ENCODE measurements at regions not wholly inside any gene's neighbourhood (a gene's known extent, or its start where the extent isn't known, plus 50 kb on each side); places are given as distances from the start of the nearest gene placed in this dataset.

DNA sequence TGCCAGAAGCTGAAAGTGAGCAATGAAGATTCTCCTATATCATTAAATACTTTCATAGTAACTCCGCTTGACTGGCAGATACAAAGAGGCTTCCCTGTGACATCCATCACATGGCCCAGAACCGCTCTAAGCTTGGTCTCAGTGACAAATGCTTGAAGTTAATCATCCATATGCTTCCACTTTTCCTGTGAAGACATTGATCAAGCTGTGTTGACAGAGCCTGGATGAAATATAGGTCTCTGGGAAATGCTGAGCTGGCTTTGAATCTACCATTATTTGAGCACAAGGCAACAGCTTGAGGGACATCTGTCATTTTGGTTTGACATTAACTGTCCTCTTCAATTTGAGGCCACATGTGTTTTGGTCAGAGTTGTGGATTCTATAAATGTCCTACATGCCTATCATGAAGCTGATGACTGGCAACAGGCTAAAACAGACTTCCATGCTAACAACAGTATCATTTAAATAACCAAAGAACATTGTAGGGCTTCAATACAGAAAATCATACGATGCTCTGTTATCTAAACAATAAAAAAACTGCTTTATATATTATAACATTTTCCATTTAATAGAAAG is 402.2 kb upstream of the IRAK1BP1 start:
- ATAC-seq = no peak
- Histone ChIP-seq H3K27ac (no peak overlapping the region), H3K9me3 (no peaks in the 10 kb centered on the region), H3K4me1 (no peaks in the 10 kb centered on the region), H3K4me3 (no peak overlapping the region), H3K27me3 (no peaks in the 10 kb centered on the region), H3K36me3 (replicated peaks in 1 of 2; ENCODE audit: insufficient read depth in 1 of 2, low read depth in 2 of 2) (no peaks in the 10 kb centered on the region)
- no peak for TF ChIP-seq POLR2A (IDR thresholded peaks at IDR 0.05)
- TF ChIP-seq, protein P1, sequence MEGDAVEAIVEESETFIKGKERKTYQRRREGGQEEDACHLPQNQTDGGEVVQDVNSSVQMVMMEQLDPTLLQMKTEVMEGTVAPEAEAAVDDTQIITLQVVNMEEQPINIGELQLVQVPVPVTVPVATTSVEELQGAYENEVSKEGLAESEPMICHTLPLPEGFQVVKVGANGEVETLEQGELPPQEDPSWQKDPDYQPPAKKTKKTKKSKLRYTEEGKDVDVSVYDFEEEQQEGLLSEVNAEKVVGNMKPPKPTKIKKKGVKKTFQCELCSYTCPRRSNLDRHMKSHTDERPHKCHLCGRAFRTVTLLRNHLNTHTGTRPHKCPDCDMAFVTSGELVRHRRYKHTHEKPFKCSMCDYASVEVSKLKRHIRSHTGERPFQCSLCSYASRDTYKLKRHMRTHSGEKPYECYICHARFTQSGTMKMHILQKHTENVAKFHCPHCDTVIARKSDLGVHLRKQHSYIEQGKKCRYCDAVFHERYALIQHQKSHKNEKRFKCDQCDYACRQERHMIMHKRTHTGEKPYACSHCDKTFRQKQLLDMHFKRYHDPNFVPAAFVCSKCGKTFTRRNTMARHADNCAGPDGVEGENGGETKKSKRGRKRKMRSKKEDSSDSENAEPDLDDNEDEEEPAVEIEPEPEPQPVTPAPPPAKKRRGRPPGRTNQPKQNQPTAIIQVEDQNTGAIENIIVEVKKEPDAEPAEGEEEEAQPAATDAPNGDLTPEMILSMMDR (IDR thresholded peaks at IDR 0.05) = no peak
- no peak for DNase-seq
- 68 to 77% methylated on average over 3 of the region's 3 CpGs for WGBS, 2 donors
- intact Hi-C loops (cut with DNase I) = no loop called here

DNA sequence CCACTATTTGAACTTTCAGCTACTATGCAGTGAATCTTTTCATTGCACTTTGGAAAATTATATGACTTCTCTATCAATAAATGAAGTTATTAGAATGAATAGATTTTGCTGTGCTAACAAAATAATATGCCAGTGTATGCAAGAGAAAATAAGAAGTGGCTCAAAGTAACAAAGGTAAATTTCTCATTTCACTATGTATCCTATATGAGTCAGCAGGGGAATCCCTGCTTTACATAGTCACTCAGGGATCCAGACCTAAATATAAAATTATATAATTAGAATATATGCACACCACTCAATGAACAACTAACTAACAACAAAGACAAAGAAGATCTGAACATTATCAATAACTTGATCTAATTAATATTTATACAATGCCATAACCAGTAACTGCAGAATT is 390.8 kb upstream of the IRAK1BP1 start:
- DNase-seq (no peak), ATAC-seq (no peak)
- TF ChIP-seq, protein P1 (IDR thresholded peaks at IDR 0.05) = no peak
- no peak for TF ChIP-seq POLR2A (IDR thresholded peaks at IDR 0.05)
- Histone ChIP-seq H3K4me1 (no peaks in the 10 kb centered on the region), H3K9me3 (no peaks in the 10 kb centered on the region), H3K36me3 (replicated peaks in 1 of 2; ENCODE audit: insufficient read depth in 1 of 2, low read depth in 2 of 2) (no peaks in the 10 kb centered on the region), H3K4me3 (no peak overlapping the region), H3K27ac (no peak overlapping the region), H3K27me3 (no peaks in the 10 kb centered on the region)
- intact Hi-C loops (cut with DNase I) = no loop called here

DNA sequence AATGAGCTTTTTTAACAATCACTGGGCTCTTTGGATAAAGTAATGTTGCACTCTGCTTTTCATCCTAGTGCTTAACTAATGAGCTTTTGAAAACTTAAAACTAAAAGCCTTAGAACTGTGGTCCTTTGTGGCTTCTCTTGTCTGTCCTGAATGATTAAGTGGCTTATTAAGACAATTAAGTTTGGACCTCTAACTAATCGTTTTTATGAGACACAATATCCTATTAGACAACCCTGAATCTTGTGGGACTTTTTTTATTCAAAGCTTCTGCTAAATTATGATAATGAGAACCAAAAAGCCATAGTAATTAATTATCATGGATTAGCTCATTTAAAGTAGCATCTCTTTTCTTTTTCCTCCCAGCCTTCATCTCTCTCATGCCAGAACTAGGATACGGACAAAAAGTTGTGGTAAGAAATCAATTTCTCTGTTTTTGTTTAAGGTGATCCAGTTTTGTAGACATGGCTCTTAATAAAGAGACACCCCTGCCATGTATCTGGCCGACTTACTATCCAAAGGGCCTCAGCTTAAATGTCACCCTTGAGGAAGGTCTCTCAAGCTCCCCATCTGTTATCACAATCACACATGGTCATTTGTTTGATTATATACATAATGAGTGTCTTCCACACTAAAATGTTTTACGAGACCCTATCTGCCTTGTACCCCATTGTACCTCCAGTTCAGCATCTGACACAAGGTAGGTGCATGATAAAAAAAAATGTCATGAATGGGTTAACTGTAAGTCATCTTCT is 384.4 kb upstream of the IRAK1BP1 start:
- no peak overlapping the region for H3K27ac ChIP-seq
- H3K4me3 ChIP-seq = no peak overlapping the region
- no peaks in the 10 kb centered on the region for H3K9me3 ChIP-seq
- no peaks in the 10 kb centered on the region for H3K36me3 ChIP-seq (replicated peaks in 1 of 2; ENCODE audit: insufficient read depth in 1 of 2, low read depth in 2 of 2)
- no peaks in the 10 kb centered on the region for H3K4me1 ChIP-seq
- TF ChIP-seq, protein P1 (IDR thresholded peaks at IDR 0.05) = no peak
- no peak for TF ChIP-seq POLR2A (IDR thresholded peaks at IDR 0.05)
- DNase-seq = no peak
- no peak for ATAC-seq
- no peaks in the 10 kb centered on the region for H3K27me3 ChIP-seq
- intact Hi-C loops (cut with DNase I) = no loop called here
- WGBS, 2 donors = 58 to 63% methylated on average over 4 of the region's 4 CpGs

DNA sequence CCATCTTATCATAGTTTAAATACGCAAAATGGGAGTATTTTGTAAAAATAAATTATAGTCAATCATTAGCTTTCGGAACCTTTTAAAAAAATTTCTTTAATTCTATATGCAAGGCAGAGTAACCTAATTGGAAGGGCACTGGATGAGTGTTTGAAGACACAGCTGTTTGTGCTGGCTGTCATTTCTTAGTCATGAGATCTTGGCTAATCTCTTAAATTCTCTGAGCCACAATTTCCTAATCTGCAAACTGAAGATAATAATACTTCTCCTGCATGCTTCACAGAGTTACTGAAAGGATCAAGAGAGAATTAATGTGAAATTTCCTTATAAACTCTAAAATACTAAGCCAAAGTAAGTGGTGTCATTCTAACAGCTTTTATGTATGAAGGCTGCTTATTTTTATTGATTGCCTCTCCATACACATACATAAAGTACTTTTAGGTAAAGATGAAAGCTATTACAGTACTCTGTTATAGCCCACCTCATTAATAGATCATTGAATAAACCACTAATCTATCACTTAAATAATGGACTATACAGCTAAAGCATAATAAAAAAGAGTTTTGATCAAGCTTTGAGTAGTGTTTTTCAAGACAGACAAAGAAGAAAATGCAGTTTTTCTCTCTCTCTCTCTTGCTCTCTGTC is 383.7 kb upstream of the IRAK1BP1 start:
- no peak for ATAC-seq
- TF ChIP-seq, protein P1 (IDR thresholded peaks at IDR 0.05) = no peak
- TF ChIP-seq POLR2A (IDR thresholded peaks at IDR 0.05) = no peak
- intact Hi-C loops (cut with DNase I) = no loop called here
- no peak for DNase-seq
- WGBS, 2 donors = 50% methylated on average over 2 of the region's 2 CpGs
- no peak overlapping the region for H3K27ac ChIP-seq
- H3K9me3 ChIP-seq = no peaks in the 10 kb centered on the region
- no peak overlapping the region for H3K4me3 ChIP-seq
- no peaks in the 10 kb centered on the region for H3K4me1 ChIP-seq
- H3K36me3 ChIP-seq (replicated peaks in 1 of 2; ENCODE audit: insufficient read depth in 1 of 2, low read depth in 2 of 2) = no peaks in the 10 kb centered on the region
- no peaks in the 10 kb centered on the region for H3K27me3 ChIP-seq
